Upper lobe of left lung (tissue), 4 donors: ENCODE measurements at regions not wholly inside any gene's neighbourhood (a gene's known extent, or its start where the extent isn't known, plus 50 kb on each side); places are given as distances from the start of the nearest gene placed in this dataset.

Source experiments
- CTCF ChIP-seq, 6 experiments: fragments of 450-650 bp in 4 of 6; fragments of 200-600 bp in 2 of 6; sonication (generic) in 2 of 6; IDR thresholded peaks; one replicate each; pipeline ENCODE4 v1.5.1; 2016 to 2019; ENCODE audit warnings: antibody characterized with exemption in 6 of 6
- EP300 ChIP-seq, 4 donors: sonication (generic); formaldehyde crosslinking; IDR thresholded peaks; one replicate each; pipeline ENCODE4 v1.5.1; 2017; ENCODE audit warnings: antibody characterized with exemption in 4 of 4, control low read depth in 2 of 4
- POLR2A ChIP-seq, 4 donors: fragments of 450-650 bp; IDR thresholded peaks; one replicate each; pipeline ENCODE4 v1.5.1; 2016 to 2017; ENCODE audit warnings: antibody characterized with exemption in 4 of 4, mild to moderate bottlenecking in 2 of 4
- POLR2AphosphoS5 ChIP-seq, 2 donors: sonication (generic); formaldehyde crosslinking; IDR thresholded peaks; one replicate each; pipeline ENCODE4 v1.5.1; 2017; ENCODE audit warnings: antibody characterized with exemption in 2 of 2

- TF ChIP-seq CTCF (IDR thresholded peaks at IDR 0.05) (no peak), EP300 (IDR thresholded peaks at IDR 0.05) (no peak), POLR2A (IDR thresholded peaks at IDR 0.05) (no peak), POLR2AphosphoS5 (IDR thresholded peaks at IDR 0.05) (no peak)
These were observed 212.9 kb upstream of the LRRN1 start for GRCh38 chr3:3586336-3586735.
